ENCODE measurements at regions not wholly inside any gene's neighbourhood (a gene's known extent, or its start where the extent isn't known, plus 50 kb on each side); places are given as distances from the start of the nearest gene placed in this dataset.
"Not testable (repeated sequence)": the region's sequence is repeated elsewhere in the genome, so short reads cannot be mapped to it uniquely, and the experiment has no call there.

GRCh38 chr13:44744880-44745633 lies 168.9 kb upstream of the TSC22D1 start:
- H3K4me1 ChIP-seq (ENCODE audit: control insufficient read depth, insufficient read depth, low read length) = no peaks in the 10 kb centered on the region
- H3K36me3 ChIP-seq (ENCODE audit: control insufficient read depth, insufficient read depth, low read length) = no peaks in the 10 kb centered on the region
- H3K9ac ChIP-seq (ENCODE audit: low read depth, low read length) = no peak overlapping the region
- no peaks in the 10 kb centered on the region for H3K9me3 ChIP-seq (ENCODE audit: control insufficient read depth, insufficient read depth, low read length)
- H3K4me3 ChIP-seq (ENCODE audit: low read depth, low read length) = no peak overlapping the region
- no peak overlapping the region for H3K27ac ChIP-seq (ENCODE audit: low read depth, low read length)
- no peaks in the 10 kb centered on the region for H3K27me3 ChIP-seq (ENCODE audit: control insufficient read depth, insufficient read depth, low read length)

GRCh38 chr13:44739539-44739938 lies 163.4 kb upstream of the TSC22D1 start:
- H3K9ac ChIP-seq (ENCODE audit: low read depth, low read length) = no peak overlapping the region
- no peaks in the 10 kb centered on the region for H3K9me3 ChIP-seq (ENCODE audit: control insufficient read depth, insufficient read depth, low read length)
- no peaks in the 10 kb centered on the region for H3K27me3 ChIP-seq (ENCODE audit: control insufficient read depth, insufficient read depth, low read length)
- no peak overlapping the region for H3K4me3 ChIP-seq (ENCODE audit: low read depth, low read length)
- peaks cover 5% of the 10 kb centered on the region; the same call in 1 of the 2 replicates for H3K4me1 ChIP-seq (ENCODE audit: control insufficient read depth, insufficient read depth, low read length)
- H3K27ac ChIP-seq (ENCODE audit: low read depth, low read length) = no peak overlapping the region
- H3K36me3 ChIP-seq (ENCODE audit: control insufficient read depth, insufficient read depth, low read length) = no peaks in the 10 kb centered on the region

- no peaks in the 10 kb centered on the region for H3K27me3 ChIP-seq (ENCODE audit: control insufficient read depth, insufficient read depth, low read length)
- H3K4me3 ChIP-seq (ENCODE audit: low read depth, low read length) = no peak overlapping the region
- no peak overlapping the region for H3K9ac ChIP-seq (ENCODE audit: low read depth, low read length)
- no peak overlapping the region for H3K27ac ChIP-seq (ENCODE audit: low read depth, low read length)
- no peaks in the 10 kb centered on the region for H3K9me3 ChIP-seq (ENCODE audit: control insufficient read depth, insufficient read depth, low read length)
- H3K4me1 ChIP-seq (ENCODE audit: control insufficient read depth, insufficient read depth, low read length) = peaks cover 5% of the 10 kb centered on the region; the same call in 1 of the 2 replicates
- H3K36me3 ChIP-seq (ENCODE audit: control insufficient read depth, insufficient read depth, low read length) = no peaks in the 10 kb centered on the region
Measured at GRCh38 chr13:44739120-44739519, 163.0 kb upstream of the TSC22D1 start.

GRCh38 chr13:44738463-44738862 lies 162.3 kb upstream of the TSC22D1 start:
- Histone ChIP-seq H3K4me1 (ENCODE audit: control insufficient read depth, insufficient read depth, low read length) (peaks cover 5% of the 10 kb centered on the region; the same call in 1 of the 2 replicates), H3K9ac (ENCODE audit: low read depth, low read length) (no peak overlapping the region), H3K27ac (ENCODE audit: low read depth, low read length) (no peak overlapping the region), H3K4me3 (ENCODE audit: low read depth, low read length) (no peak overlapping the region), H3K27me3 (ENCODE audit: control insufficient read depth, insufficient read depth, low read length) (no peaks in the 10 kb centered on the region), H3K36me3 (ENCODE audit: control insufficient read depth, insufficient read depth, low read length) (no peaks in the 10 kb centered on the region), H3K9me3 (ENCODE audit: control insufficient read depth, insufficient read depth, low read length) (no peaks in the 10 kb centered on the region)

- Histone ChIP-seq H3K9ac (ENCODE audit: low read depth, low read length) (no peak overlapping the region), H3K27ac (ENCODE audit: low read depth, low read length) (no peak overlapping the region), H3K27me3 (ENCODE audit: control insufficient read depth, insufficient read depth, low read length) (no peaks in the 10 kb centered on the region), H3K4me3 (ENCODE audit: low read depth, low read length) (no peak overlapping the region), H3K4me1 (ENCODE audit: control insufficient read depth, insufficient read depth, low read length) (peaks cover 5% of the 10 kb centered on the region; the same call in 1 of the 2 replicates), H3K9me3 (ENCODE audit: control insufficient read depth, insufficient read depth, low read length) (no peaks in the 10 kb centered on the region), H3K36me3 (ENCODE audit: control insufficient read depth, insufficient read depth, low read length) (no peaks in the 10 kb centered on the region)
Measured at GRCh38 chr13:44735806-44736205, 159.7 kb upstream of the TSC22D1 start.

GRCh38 chr13:44734201-44734707 lies 158.1 kb upstream of the TSC22D1 start:
- H3K9ac ChIP-seq (ENCODE audit: low read depth, low read length) = no peak overlapping the region
- no peaks in the 10 kb centered on the region for H3K9me3 ChIP-seq (ENCODE audit: control insufficient read depth, insufficient read depth, low read length)

GRCh38 chr13:44732503-44733098 lies 156.5 kb upstream of the TSC22D1 start:
- Histone ChIP-seq H3K27me3 (ENCODE audit: control insufficient read depth, insufficient read depth, low read length) (no peaks in the 10 kb centered on the region), H3K36me3 (ENCODE audit: control insufficient read depth, insufficient read depth, low read length) (no peaks in the 10 kb centered on the region), H3K4me3 (ENCODE audit: low read depth, low read length) (no peak overlapping the region), H3K9ac (ENCODE audit: low read depth, low read length) (no peak overlapping the region), H3K4me1 (ENCODE audit: control insufficient read depth, insufficient read depth, low read length) (no peaks in the 10 kb centered on the region), H3K9me3 (ENCODE audit: control insufficient read depth, insufficient read depth, low read length) (no peaks in the 10 kb centered on the region), H3K27ac (ENCODE audit: low read depth, low read length) (no peak overlapping the region)

More at GRCh38 chr13:44734201-44734707, 158.1 kb upstream of the TSC22D1 start:
- Histone ChIP-seq H3K27me3 (ENCODE audit: control insufficient read depth, insufficient read depth, low read length) (no peaks in the 10 kb centered on the region), H3K4me3 (ENCODE audit: low read depth, low read length) (no peak overlapping the region), H3K4me1 (ENCODE audit: control insufficient read depth, insufficient read depth, low read length) (peaks cover under 1% of the 10 kb centered on the region; the same call in 1 of the 2 replicates), H3K36me3 (ENCODE audit: control insufficient read depth, insufficient read depth, low read length) (no peaks in the 10 kb centered on the region), H3K27ac (ENCODE audit: low read depth, low read length) (no peak overlapping the region)

- no peak overlapping the region for H3K9ac ChIP-seq (ENCODE audit: low read depth, low read length)
Measured at GRCh38 chr13:44730851-44731250, 154.7 kb upstream of the TSC22D1 start.

GRCh38 chr13:44730099-44730498 lies 154.0 kb upstream of the TSC22D1 start:
- Histone ChIP-seq H3K27me3 (ENCODE audit: control insufficient read depth, insufficient read depth, low read length) (no peaks in the 10 kb centered on the region), H3K36me3 (ENCODE audit: control insufficient read depth, insufficient read depth, low read length) (no peaks in the 10 kb centered on the region), H3K9me3 (ENCODE audit: control insufficient read depth, insufficient read depth, low read length) (no peaks in the 10 kb centered on the region), H3K4me1 (ENCODE audit: control insufficient read depth, insufficient read depth, low read length) (no peaks in the 10 kb centered on the region), H3K9ac (ENCODE audit: low read depth, low read length) (no peak overlapping the region), H3K27ac (ENCODE audit: low read depth, low read length) (no peak overlapping the region), H3K4me3 (ENCODE audit: low read depth, low read length) (no peak overlapping the region)

More at GRCh38 chr13:44730851-44731250, 154.7 kb upstream of the TSC22D1 start:
- H3K4me3 ChIP-seq (ENCODE audit: low read depth, low read length) = no peak overlapping the region
- H3K4me1 ChIP-seq (ENCODE audit: control insufficient read depth, insufficient read depth, low read length) = no peaks in the 10 kb centered on the region
- no peaks in the 10 kb centered on the region for H3K27me3 ChIP-seq (ENCODE audit: control insufficient read depth, insufficient read depth, low read length)
- H3K27ac ChIP-seq (ENCODE audit: low read depth, low read length) = no peak overlapping the region
- H3K9me3 ChIP-seq (ENCODE audit: control insufficient read depth, insufficient read depth, low read length) = no peaks in the 10 kb centered on the region
- no peaks in the 10 kb centered on the region for H3K36me3 ChIP-seq (ENCODE audit: control insufficient read depth, insufficient read depth, low read length)

- not testable (repeated sequence) for H3K27me3 ChIP-seq (ENCODE audit: control insufficient read depth, insufficient read depth, low read length); H3K4me1 ChIP-seq (ENCODE audit: control insufficient read depth, insufficient read depth, low read length); H3K9ac ChIP-seq (ENCODE audit: low read depth, low read length); H3K9me3 ChIP-seq (ENCODE audit: control insufficient read depth, insufficient read depth, low read length); H3K36me3 ChIP-seq (ENCODE audit: control insufficient read depth, insufficient read depth, low read length); H3K4me3 ChIP-seq (ENCODE audit: low read depth, low read length); H3K27ac ChIP-seq (ENCODE audit: low read depth, low read length)
Measured at GRCh38 chr13:44727591-44727990, 151.5 kb upstream of the TSC22D1 start.

GRCh38 chr13:44726778-44727177 lies 150.6 kb upstream of the TSC22D1 start:
- Histone ChIP-seq H3K27ac (ENCODE audit: low read depth, low read length) (no peak overlapping the region), H3K9ac (ENCODE audit: low read depth, low read length) (no peak overlapping the region), H3K9me3 (ENCODE audit: control insufficient read depth, insufficient read depth, low read length) (no peaks in the 10 kb centered on the region)

More at GRCh38 chr13:44726778-44727177, 150.6 kb upstream of the TSC22D1 start:
- H3K4me3 ChIP-seq (ENCODE audit: low read depth, low read length) = no peak overlapping the region
- no peaks in the 10 kb centered on the region for H3K36me3 ChIP-seq (ENCODE audit: control insufficient read depth, insufficient read depth, low read length)
- no peaks in the 10 kb centered on the region for H3K4me1 ChIP-seq (ENCODE audit: control insufficient read depth, insufficient read depth, low read length)
- no peaks in the 10 kb centered on the region for H3K27me3 ChIP-seq (ENCODE audit: control insufficient read depth, insufficient read depth, low read length)

Data from HUES48 (cell line).